AG10803 (cell line): ENCODE measurements at regions not wholly inside any gene's neighbourhood (a gene's known extent, or its start where the extent isn't known, plus 50 kb on each side); places are given as distances from the start of the nearest gene placed in this dataset.
A peak's percentile ranks its signal among the peaks of the same experiment; 100 is the strongest.
"Not testable (repeated sequence)": the region's sequence is repeated elsewhere in the genome, so short reads cannot be mapped to it uniquely, and the experiment has no call there.

ENCODE experiments used
- DNase-seq: peaks from one replicate; pipeline ENCODE4 v3.0.0; 2010; ENCODE audit warnings: low read depth
- H3K4me3 ChIP-seq: 2 replicates; pipeline ENCODE4 v1.5.1; 2011; ENCODE audit warnings: mild to moderate bottlenecking, low read length, control low read depth
- TF ChIP-seq, protein P1 (sequence below): conservative IDR thresholded peaks from 2 replicates; pipeline ENCODE4 v1.5.1; 2011; ENCODE audit warnings: mild to moderate bottlenecking, low read length, control low read depth, inconsistent platforms

DNA sequence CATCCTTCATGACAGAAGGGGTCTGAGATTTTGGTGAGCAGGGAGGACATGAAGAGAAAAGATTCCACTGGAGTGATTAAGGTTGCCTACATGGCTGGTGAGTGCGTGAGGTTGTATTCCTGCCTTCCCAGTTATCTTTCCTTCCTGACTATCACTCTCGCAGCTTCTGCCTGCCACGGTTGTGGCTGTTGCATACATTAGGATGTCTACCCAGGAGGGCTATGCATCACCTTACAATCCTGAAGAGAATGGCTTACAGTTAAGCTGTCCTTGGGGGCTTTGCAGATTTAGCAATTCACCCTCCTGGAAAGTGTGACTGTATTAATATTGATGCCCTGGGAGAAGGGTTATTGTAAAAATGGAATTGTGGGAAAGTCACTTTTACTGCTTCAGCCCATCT lies 571.0 kb downstream of the TSN start:
- TF ChIP-seq, protein P1, sequence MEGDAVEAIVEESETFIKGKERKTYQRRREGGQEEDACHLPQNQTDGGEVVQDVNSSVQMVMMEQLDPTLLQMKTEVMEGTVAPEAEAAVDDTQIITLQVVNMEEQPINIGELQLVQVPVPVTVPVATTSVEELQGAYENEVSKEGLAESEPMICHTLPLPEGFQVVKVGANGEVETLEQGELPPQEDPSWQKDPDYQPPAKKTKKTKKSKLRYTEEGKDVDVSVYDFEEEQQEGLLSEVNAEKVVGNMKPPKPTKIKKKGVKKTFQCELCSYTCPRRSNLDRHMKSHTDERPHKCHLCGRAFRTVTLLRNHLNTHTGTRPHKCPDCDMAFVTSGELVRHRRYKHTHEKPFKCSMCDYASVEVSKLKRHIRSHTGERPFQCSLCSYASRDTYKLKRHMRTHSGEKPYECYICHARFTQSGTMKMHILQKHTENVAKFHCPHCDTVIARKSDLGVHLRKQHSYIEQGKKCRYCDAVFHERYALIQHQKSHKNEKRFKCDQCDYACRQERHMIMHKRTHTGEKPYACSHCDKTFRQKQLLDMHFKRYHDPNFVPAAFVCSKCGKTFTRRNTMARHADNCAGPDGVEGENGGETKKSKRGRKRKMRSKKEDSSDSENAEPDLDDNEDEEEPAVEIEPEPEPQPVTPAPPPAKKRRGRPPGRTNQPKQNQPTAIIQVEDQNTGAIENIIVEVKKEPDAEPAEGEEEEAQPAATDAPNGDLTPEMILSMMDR: no peak
- no peak for DNase-seq

DNA sequence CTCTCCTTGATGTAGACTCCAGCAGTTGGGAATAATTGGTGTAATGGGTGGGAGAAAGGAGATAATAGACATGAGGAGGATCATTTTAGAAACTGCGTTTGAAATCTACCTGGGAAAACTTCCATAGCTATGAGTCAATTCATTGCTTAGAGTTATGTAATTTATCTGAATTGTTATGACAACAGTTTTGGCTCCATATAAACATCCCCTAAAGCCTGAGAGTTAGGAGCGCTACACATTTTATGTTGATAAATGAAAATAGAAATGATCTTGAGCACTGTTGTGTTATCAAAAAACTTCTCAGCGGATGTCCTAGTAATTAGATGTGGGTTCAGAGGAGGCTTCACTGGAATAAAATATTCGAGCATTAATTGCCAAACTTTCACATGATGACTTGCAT lies 573.4 kb downstream of the TSN start:
- peak; percentile 5 for DNase-seq
- no peak overlapping the region for H3K4me3 ChIP-seq
- TF ChIP-seq, protein P1: no peak

More for the DNA sequence above, 571.0 kb downstream of the TSN start:
- H3K4me3 ChIP-seq: no peak overlapping the region

DNA sequence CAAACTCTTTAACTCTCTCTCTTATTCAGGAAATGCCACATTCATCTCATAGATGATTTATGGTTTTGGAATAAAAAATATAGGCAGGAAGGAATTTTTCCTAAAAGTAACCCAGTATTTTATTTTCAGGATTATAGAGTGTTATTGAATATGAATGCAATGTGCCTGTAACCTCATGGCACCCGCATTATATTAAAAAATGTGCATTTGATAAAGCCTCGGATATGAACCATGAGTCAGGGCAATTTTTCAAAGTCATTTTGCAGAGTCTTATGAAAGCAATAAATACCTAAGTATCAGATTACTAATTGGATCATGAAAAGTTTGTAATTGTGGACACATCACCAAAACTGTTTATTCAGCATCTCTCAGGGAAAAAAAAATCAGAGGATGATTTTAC lies 573.8 kb downstream of the TSN start:
- TF ChIP-seq, protein P1: no peak
- no peak overlapping the region for H3K4me3 ChIP-seq
- DNase-seq: peak; percentile 25

DNA sequence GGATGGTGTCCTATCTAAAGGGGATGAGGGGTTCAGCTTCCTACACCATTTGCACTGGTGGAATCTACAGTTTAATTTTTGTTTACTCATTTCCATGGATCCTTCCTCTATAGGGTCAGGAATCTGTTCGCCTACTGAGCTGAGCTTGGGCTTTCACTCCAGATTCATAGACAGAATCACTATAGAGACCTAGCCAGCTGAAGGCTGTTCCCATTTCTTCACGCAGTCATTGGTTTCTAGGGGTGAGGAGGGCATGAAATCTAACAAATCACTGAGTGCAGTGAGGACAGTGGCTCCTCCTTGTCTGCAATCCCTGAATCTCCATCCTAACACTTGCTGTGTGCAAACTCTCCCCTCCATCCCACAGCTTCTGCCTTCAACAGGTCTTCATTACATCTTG lies 578.5 kb downstream of the TSN start:
- TF ChIP-seq, protein P1: no peak
- H3K4me3 ChIP-seq: no peak overlapping the region
- no peak for DNase-seq

DNA sequence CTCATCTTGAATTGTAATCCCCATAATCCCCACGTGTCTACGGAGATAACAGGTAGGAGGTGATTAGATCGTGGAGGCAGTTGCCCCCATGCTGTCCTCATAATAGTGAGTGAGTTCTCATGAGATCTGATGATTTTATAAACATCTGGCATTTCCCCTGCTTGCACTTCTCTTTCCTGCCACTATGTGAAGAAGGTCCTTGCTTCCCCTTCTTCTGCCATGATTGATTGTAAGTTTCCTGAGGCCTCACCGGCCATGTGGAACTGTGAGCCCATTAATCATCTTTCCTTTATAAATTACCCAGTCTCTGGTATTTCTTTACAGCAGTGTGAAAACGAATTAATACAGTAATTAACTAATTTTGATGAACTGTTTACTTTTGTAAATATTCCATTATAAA lies 582.5 kb downstream of the TSN start:
- H3K4me3 ChIP-seq: no peak overlapping the region
- DNase-seq: no peak
- TF ChIP-seq, protein P1: no peak

DNA sequence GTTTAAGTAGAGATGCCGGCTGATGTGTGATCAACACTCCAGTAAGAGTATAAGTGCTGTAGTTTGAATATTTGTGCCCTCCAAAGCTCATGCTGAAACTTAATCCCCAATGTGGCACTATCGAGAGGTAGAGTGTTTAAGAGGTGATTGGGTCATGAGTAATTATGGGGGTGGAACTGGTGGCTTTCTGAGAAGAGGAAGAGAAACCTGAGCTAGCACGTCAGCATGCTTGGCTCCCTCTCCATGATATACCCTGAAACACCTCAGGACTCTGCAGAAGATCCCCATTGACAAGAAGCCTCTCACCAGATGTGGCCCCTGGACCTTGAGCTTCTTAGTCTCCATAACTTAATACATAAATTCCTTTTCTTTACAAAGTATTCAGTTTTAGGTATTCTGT lies 584.8 kb downstream of the TSN start:
- DNase-seq: no peak
- H3K4me3 ChIP-seq: no peak overlapping the region
- TF ChIP-seq, protein P1: no peak

DNA sequence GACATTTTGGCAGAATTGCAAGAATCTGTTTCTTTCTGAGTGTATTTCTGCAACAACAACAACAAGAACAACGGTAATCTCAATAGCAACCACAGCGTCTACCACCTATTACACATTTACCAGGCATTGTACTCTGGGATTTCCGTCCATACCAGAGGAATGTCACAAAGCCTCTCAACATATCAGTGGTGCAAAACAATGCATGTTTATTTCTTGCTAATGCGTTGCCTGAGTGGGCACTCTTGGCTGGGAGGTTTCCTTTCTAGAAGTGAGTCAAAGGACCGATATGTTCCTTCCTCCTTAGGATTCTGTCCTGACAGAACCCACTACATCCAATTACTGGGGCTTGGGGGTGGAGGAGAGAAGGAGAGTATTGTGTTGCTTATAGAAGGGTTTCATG lies 585.6 kb downstream of the TSN start:
- DNase-seq: no peak
- TF ChIP-seq, protein P1: no peak
- H3K4me3 ChIP-seq: no peak overlapping the region

DNA sequence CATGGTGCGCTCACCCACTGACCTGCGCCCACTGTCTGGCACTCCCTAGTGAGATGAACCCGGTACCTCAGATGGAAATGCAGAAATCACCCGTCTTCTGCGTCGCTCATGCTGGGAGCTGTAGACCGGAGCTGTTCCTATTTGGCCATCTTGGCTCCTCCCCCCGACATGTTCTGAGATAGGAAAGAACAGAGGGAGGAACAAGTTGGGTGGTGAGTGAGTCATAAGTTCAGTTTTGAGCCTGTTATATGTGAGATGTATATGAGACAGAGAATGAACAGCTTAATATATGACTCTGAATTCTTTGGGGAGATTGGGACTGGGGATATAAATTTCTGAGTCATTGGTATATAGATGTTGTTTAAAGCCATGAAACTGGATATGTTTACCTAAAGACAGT lies 596.7 kb downstream of the TSN start:
- not testable (repeated sequence) for DNase-seq, H3K4me3 ChIP-seq
